ENCODE measurements at regions not wholly inside any gene's neighbourhood (a gene's known extent, or its start where the extent isn't known, plus 50 kb on each side); places are given as distances from the start of the nearest gene placed in this dataset.

GRCh38 chrX:55340896-55341433, 76.2 kb upstream of the PAGE3 start:
- no peak overlapping the region for H3K27ac ChIP-seq (ENCODE audit: low read depth, low read length, poor library complexity, severe bottlenecking)
- H3K9me2 ChIP-seq (ENCODE audit: low read depth, low read length), result no peaks in the 10 kb centered on the region
- H4K20me1 ChIP-seq (ENCODE audit: insufficient read depth, low read length), result no peaks in the 10 kb centered on the region
- H2AFZ ChIP-seq (ENCODE audit: low read length), result no peak overlapping the region
- no peaks in the 10 kb centered on the region for H3K79me2 ChIP-seq (ENCODE audit: insufficient read depth, low read length)
- H3K4me2 ChIP-seq (ENCODE audit: low read length), result no peak overlapping the region
- H3K4me1 ChIP-seq (ENCODE audit: insufficient read depth, low read length, severe bottlenecking), result no peaks in the 10 kb centered on the region
- TF ChIP-seq CTCF (IDR thresholded peaks at IDR 0.05; ENCODE audit: low read length) (no peak), EZH2 (IDR thresholded peaks at IDR 0.05; ENCODE audit: borderline replicate concordance, low read length) (no peak)
- H3F3A ChIP-seq (ENCODE audit: insufficient read depth, low read length), result no peaks in the 10 kb centered on the region
- no peaks in the 10 kb centered on the region for H3K9me3 ChIP-seq (ENCODE audit: low read length)
- H3K36me3 ChIP-seq (ENCODE audit: insufficient read depth, low read length), result no peaks in the 10 kb centered on the region
- no peak overlapping the region for H3K4me3 ChIP-seq (ENCODE audit: low read depth, low read length, poor library complexity, severe bottlenecking)
- H3K9ac ChIP-seq (ENCODE audit: low read length), result no peak overlapping the region
- H3K27me3 ChIP-seq (ENCODE audit: insufficient read depth, low read length), result no peaks in the 10 kb centered on the region

GRCh38 chrX:55342533-55343501, 78.1 kb upstream of the PAGE3 start:
- Histone ChIP-seq H3K4me2 (ENCODE audit: low read length) (no peak overlapping the region), H2AFZ (ENCODE audit: low read length) (no peak overlapping the region), H3K9ac (ENCODE audit: low read length) (no peak overlapping the region), H3K4me1 (ENCODE audit: insufficient read depth, low read length, severe bottlenecking) (no peaks in the 10 kb centered on the region), H3K27me3 (ENCODE audit: insufficient read depth, low read length) (no peaks in the 10 kb centered on the region), H4K20me1 (ENCODE audit: insufficient read depth, low read length) (no peaks in the 10 kb centered on the region), H3K9me2 (ENCODE audit: low read depth, low read length) (no peaks in the 10 kb centered on the region), H3K9me3 (ENCODE audit: low read length) (no peaks in the 10 kb centered on the region), H3F3A (ENCODE audit: insufficient read depth, low read length) (no peaks in the 10 kb centered on the region), H3K79me2 (ENCODE audit: insufficient read depth, low read length) (no peaks in the 10 kb centered on the region), H3K27ac (ENCODE audit: low read depth, low read length, poor library complexity, severe bottlenecking) (no peak overlapping the region), H3K36me3 (ENCODE audit: insufficient read depth, low read length) (no peaks in the 10 kb centered on the region), H3K4me3 (ENCODE audit: low read depth, low read length, poor library complexity, severe bottlenecking) (no peak overlapping the region)
- no peak for TF ChIP-seq EZH2 (IDR thresholded peaks at IDR 0.05; ENCODE audit: borderline replicate concordance, low read length)
- peak; percentile 48 for TF ChIP-seq CTCF (IDR thresholded peaks at IDR 0.05; ENCODE audit: low read length)

GRCh38 chrX:55356609-55357008, 91.9 kb upstream of the PAGE3 start:
- no peak overlapping the region for H3K27ac ChIP-seq (ENCODE audit: low read depth, low read length, poor library complexity, severe bottlenecking)
- no peak overlapping the region for H3K4me3 ChIP-seq (ENCODE audit: low read depth, low read length, poor library complexity, severe bottlenecking)
- H3K27me3 ChIP-seq (ENCODE audit: insufficient read depth, low read length), result no peaks in the 10 kb centered on the region
- no peak overlapping the region for H3K4me2 ChIP-seq (ENCODE audit: low read length)
- no peaks in the 10 kb centered on the region for H3K9me3 ChIP-seq (ENCODE audit: low read length)
- no peaks in the 10 kb centered on the region for H3K36me3 ChIP-seq (ENCODE audit: insufficient read depth, low read length)
- H3K9me2 ChIP-seq (ENCODE audit: low read depth, low read length), result no peaks in the 10 kb centered on the region
- H3K79me2 ChIP-seq (ENCODE audit: insufficient read depth, low read length), result no peaks in the 10 kb centered on the region
- no peaks in the 10 kb centered on the region for H3K4me1 ChIP-seq (ENCODE audit: insufficient read depth, low read length, severe bottlenecking)
- no peaks in the 10 kb centered on the region for H3F3A ChIP-seq (ENCODE audit: insufficient read depth, low read length)
- no peak overlapping the region for H2AFZ ChIP-seq (ENCODE audit: low read length)
- H4K20me1 ChIP-seq (ENCODE audit: insufficient read depth, low read length), result no peaks in the 10 kb centered on the region
- TF ChIP-seq EZH2 (IDR thresholded peaks at IDR 0.05; ENCODE audit: borderline replicate concordance, low read length) (no peak), CTCF (IDR thresholded peaks at IDR 0.05; ENCODE audit: low read length) (no peak)
- no peak overlapping the region for H3K9ac ChIP-seq (ENCODE audit: low read length)
